GM21786 (cell line): ENCODE measurements at regions not wholly inside any gene's neighbourhood (a gene's known extent, or its start where the extent isn't known, plus 50 kb on each side); places are given as distances from the start of the nearest gene placed in this dataset.

Experiments used
- ATAC-seq: cut with Tn5 transposase; IDR thresholded peaks from one replicate; pipeline ENCODE4 v1.9.1; 2021; ENCODE audit not compliant: unreplicated experiment

GRCh38 chr18:27412556-27412955, 227.4 kb upstream of the CHST9 start:
- ATAC-seq: no peak

DNA sequence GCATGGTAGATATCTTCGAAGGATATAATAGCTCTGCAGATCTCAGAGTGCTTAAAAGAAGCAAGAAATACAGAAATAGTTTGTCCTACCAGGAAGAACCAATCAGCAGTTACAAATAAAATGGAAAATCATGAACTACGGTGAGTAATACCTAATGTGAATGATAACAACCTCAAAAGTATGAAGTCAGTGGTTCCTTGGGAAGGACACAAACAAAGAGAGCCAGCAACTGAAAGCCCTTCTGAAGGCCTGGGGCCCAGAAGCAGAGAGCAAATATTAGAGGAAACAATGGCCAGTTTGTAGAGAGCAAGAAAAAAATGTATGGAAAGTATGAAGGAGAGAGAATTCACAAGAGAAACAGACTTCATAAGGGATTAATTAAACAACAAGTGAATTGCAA, 226.8 kb upstream of the CHST9 start:
- no peak for ATAC-seq

DNA sequence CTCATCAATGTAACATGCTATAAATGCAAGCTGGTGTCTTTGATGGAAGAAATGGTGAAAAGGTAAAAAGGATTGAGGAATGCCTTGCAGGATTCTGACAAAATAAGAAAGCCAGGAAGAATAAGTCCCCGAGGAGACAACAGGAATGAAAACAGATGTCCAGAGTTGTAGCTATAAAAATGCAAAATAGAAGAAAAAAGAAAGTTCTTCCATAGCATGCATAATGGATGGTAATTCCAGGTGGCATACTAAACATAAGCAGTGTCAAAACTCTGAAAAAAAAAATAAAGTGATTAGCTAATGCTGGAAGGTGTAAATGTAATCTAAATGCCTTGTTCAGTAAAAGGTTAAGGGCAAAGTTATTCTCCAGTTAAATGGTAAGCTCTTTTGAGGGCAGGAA, 225.9 kb upstream of the CHST9 start:
- ATAC-seq: no peak

DNA sequence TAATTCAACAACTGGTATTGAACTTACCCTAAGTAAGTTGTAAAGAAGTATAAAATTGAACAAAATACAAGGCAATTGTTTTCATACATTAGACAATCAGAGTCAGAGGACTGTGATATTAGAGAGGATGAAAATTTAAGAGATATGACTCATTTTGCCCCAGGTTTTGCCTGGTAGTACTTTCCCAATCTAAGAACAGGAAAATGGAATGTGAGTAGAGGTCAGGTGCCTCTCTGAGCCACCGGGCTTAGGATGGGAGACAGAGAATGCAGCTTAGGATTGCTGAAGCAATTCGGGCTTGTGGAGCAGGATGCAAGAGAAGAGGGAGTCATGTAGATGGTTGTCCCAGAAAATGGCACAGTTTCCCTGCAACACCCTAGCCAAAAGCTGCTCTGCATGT, 219.7 kb upstream of the CHST9 start:
- no peak for ATAC-seq

GRCh38 chr18:27400001-27400400, 214.9 kb upstream of the CHST9 start:
- ATAC-seq: no peak

GRCh38 chr18:27395752-27396151, 210.6 kb upstream of the CHST9 start:
- no peak for ATAC-seq

GRCh38 chr18:27394687-27395086, 209.6 kb upstream of the CHST9 start:
- no peak for ATAC-seq

DNA sequence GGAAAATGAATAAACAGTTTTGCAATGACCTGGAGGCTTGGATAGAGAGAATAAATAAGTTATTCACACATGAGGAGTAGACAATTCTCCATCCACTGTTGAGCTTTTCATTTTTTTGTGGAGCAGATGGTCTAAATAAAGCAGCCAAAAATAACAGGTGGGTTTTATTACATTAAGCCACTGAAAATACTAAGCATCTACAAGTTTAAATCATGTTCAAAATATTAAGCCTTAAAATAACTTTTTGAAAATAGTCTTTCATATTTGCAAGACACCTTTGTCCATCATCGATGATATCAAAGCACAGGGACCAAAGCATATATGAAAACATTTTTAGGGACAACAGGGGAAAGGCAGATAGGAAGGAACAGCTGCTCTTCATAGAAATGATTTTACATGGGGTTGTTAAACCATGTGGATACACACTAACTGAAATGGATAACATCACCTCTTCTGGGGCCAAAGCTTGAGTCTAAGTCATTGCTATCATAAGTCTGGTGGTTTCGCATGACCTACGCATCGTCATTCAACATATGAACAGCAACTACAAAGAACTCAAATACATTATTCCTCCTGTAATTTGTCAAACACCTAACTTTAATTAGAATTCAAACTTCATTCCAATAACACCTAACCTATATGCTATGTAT, 197.6 kb upstream of the CHST9 start:
- no peak for ATAC-seq

DNA sequence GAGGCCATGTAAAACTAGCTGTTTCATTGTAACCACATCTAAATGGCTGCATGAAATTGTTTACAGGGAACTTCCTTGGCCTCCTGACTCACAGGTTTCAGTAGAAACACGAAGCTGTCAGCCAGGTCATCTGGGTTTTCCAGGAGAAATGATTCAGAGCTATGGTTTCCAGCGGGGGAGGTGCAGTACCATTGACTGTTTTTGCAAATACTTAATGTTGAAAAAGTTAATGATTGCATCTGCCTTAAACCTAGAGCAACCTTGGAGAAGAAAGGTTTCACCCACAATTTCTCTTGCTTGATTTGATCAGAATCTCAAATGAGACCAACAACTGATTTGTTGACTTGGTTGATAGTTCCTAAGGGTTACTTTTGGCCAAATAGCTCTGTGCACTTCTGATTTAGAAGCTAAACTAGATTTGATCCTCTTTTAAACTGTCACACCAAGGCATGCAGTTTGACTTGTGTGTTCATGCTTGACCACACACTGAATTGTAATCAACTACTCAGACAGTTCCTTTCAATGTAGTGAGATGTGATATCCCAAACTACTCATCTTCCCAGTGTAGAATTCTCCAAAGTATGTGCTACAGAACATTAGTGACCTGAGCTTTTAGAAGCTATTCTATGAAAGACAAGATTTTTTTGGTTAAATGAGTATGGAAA, 193.5 kb upstream of the CHST9 start:
- peak; percentile 57 for ATAC-seq

GRCh38 chr18:27377251-27377650, 192.1 kb upstream of the CHST9 start:
- ATAC-seq: no peak

DNA sequence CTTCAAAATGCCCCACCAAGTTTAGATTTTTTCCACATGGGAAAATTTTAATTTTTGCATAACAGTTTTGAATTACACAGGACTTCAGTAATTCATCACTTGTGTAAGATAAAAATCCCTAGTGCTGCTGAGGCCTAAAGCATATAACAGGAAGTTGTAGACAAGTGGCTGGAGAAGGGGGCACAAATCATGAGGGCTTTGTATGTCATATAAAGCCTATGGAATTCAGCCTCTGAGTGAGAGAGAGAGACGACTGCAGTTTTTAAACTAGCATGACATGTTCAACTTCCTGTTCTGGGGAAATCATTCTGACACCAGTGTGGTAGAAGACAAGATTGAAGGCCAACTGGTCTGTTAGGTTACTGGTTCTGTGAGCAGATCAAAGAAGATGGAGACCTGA, 187.3 kb upstream of the CHST9 start:
- no peak for ATAC-seq

DNA sequence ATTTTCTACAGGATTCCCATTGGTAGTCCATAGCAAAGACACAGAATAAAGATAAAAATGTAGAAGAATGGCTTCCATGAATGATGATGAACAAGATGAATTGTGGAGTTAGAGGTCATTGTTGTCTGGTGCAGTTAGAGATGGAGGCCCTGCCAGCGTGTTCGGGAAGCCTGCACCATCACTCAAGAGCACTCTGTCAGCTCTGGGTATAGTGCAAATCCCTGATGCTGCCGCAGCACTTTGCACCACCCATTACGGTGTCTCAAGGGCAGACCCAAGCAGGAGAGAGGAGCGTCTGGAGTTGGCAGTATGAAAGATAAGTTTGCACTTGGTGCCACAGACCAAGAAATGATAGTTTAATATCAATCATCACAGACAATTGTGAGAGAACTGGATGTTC, 181.6 kb upstream of the CHST9 start:
- no peak for ATAC-seq

- no peak for ATAC-seq
Measured at GRCh38 chr18:27366151-27366550, 181.0 kb upstream of the CHST9 start.

DNA sequence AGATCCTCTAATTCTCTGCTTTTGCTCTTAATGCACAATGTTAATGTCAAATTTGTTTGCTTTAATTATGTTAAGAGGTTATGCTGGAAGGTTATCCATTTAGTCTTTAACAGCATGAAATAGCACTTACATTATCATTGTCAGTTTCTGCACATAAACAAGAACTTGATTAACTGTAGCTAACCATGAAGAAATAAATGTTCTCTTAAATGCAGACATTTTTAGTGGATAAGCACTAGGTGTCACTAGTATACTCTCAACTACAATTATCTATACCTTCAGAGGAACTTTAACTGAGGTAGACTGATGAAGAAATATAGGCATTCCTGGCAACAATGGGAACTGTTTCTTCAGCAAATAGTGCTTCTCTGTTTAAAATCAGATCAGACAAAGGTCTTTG, 178.8 kb upstream of the CHST9 start:
- ATAC-seq: no peak

GRCh38 chr18:27361477-27361876, 176.4 kb upstream of the CHST9 start:
- ATAC-seq: no peak

- ATAC-seq: no peak
Measured at GRCh38 chr18:27355308-27355707, 170.2 kb upstream of the CHST9 start.

DNA sequence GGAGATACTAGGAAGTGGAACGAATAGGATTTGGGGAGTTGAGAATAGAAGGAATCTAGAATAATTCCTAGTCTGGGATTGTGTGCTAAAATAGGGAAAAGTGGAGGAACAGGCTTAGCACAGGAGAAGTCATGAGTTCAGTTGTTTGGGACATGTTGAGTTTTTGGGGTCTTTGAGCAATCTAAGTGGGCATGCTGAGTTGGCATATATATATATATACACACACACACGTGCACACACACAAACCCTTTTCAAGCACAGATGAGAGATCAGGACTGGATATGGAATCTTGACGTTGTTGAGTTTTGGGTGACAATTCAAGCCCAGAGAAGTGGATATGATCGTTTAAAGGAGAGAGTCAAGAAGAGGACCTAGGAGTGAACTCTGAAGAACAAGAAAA, 168.2 kb upstream of the CHST9 start:
- ATAC-seq: no peak

- ATAC-seq: no peak
Measured at GRCh38 chr18:27349284-27349882, 164.3 kb upstream of the CHST9 start.

GRCh38 chr18:27331606-27332005, 146.5 kb upstream of the CHST9 start:
- ATAC-seq: no peak

GRCh38 chr18:27314996-27315395, 129.9 kb upstream of the CHST9 start:
- ATAC-seq: no peak

DNA sequence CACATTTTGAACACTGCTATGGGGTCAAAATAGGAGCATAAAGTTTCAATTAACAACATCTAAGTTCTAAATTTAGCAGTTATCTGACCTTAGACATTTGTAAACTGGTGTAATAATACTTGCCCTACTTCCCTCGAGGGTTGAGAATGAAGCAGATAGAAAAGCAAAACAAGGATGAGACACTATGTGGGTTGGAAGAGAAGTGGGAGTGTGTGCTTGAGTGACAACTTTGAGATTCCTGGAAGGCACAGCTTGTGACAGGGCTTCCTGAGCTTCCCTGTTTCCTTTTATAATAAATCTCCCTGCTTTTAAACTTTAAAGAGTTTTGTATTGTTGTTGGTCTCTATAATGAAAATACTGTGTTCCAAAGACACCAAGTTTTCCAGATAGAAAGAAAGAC, 128.6 kb upstream of the CHST9 start:
- no peak for ATAC-seq

DNA sequence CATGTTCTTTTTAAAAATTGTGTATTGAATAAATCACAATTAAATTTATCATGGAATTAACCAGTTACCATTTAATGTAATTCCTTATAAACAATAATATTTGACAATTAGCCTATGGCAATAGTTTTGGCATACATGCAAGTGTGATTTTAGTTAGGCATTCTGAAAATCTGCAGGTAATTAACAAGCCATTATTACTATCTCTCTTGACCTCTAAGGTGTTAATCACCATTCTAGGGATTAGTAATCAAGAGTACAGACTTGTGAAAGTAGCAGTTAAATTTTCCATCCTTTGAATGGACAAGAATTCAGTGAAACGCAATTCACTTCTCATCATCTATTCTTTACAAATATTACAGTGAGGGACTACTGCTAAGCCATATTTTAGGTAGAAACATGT, 127.7 kb upstream of the CHST9 start:
- ATAC-seq: no peak

DNA sequence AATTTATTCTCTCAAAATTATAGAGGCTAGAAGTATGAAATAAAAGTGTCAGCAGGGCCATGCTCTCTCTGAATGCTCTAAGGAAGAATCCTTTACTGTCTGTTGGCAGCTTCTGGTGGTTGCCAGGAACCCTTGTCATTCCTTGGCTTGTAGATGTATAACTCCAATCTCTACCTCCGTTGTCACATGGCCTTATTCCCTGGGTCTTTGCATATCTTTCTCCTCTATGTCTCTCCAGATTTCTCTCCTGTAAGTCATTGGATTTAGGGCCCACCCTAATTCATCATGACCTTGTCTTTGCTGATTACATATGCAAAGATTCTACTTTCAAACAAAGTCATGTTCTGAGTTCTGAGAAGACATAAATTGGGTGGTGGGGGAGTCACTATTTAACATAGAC, 127.0 kb upstream of the CHST9 start:
- no peak for ATAC-seq
